Endothelial cell (in vitro differentiated cells): ENCODE measurements at regions not wholly inside any gene's neighbourhood (a gene's known extent, or its start where the extent isn't known, plus 50 kb on each side); places are given as distances from the start of the nearest gene placed in this dataset.
A peak's percentile ranks its signal among the peaks of the same experiment; 100 is the strongest.

Source experiments
- DNase-seq: peaks from one replicate; pipeline ENCODE4 v3.0.0; 2021; ENCODE audit warnings: low spot score
- H3K27ac Mint-ChIP-seq: one replicate; pipeline ENCODE4 v1.8.0; 2021; ENCODE audit warnings: mixed read lengths, inconsistent platforms; ENCODE audit not compliant: unreplicated experiment
- H3K27me3 Mint-ChIP-seq: one replicate; pipeline ENCODE4 v1.8.0; 2021; ENCODE audit warnings: mild to moderate bottlenecking, moderate library complexity, mixed read lengths, inconsistent platforms; ENCODE audit not compliant: unreplicated experiment
- H3K36me3 Mint-ChIP-seq: one replicate; pipeline ENCODE4 v1.8.0; 2021; ENCODE audit warnings: mild to moderate bottlenecking, low read depth, mixed read lengths, inconsistent platforms; ENCODE audit not compliant: unreplicated experiment
- H3K4me1 Mint-ChIP-seq: one replicate; pipeline ENCODE4 v1.8.0; 2021; ENCODE audit warnings: mild to moderate bottlenecking, mixed read lengths, inconsistent platforms; ENCODE audit not compliant: unreplicated experiment
- H3K4me3 Mint-ChIP-seq: one replicate; pipeline ENCODE4 v1.8.0; 2021; ENCODE audit warnings: mild to moderate bottlenecking, mixed read lengths, inconsistent platforms; ENCODE audit not compliant: unreplicated experiment
- H3K9me3 Mint-ChIP-seq: one replicate; pipeline ENCODE4 v1.8.0; 2021; ENCODE audit warnings: mixed read lengths, inconsistent platforms; ENCODE audit not compliant: unreplicated experiment
- CTCF ChIP-seq: fragments of 200-600 bp; sonication (generic); IDR thresholded peaks from one replicate; pipeline ENCODE4 v1.5.0; 2021; ENCODE audit warnings: antibody characterized with exemption; ENCODE audit not compliant: unreplicated experiment

- no peaks in the 10 kb centered on the region for H3K9me3 Mint-ChIP-seq
- H3K36me3 Mint-ChIP-seq = peaks cover 3% of the 10 kb centered on the region
- H3K27me3 Mint-ChIP-seq = peaks cover 4% of the 10 kb centered on the region
- DNase-seq = no peak
- H3K4me3 Mint-ChIP-seq = no peak overlapping the region
- H3K27ac Mint-ChIP-seq = no peak overlapping the region
- no peak for TF ChIP-seq CTCF
- peaks cover 39% of the 10 kb centered on the region for H3K4me1 Mint-ChIP-seq
These were observed 473.6 kb downstream of the FOXO1 start for GRCh38 chr13:40192858-40193257.

GRCh38 chr13:40193286-40194223 is 472.9 kb downstream of the FOXO1 start:
- H3K36me3 Mint-ChIP-seq = peaks cover 3% of the 10 kb centered on the region
- no peak overlapping the region for H3K4me3 Mint-ChIP-seq
- peak overlapping the region; percentile 65 for H3K27ac Mint-ChIP-seq
- DNase-seq = no peak
- H3K4me1 Mint-ChIP-seq = peaks cover 39% of the 10 kb centered on the region
- H3K9me3 Mint-ChIP-seq = no peaks in the 10 kb centered on the region
- TF ChIP-seq CTCF = no peak
- H3K27me3 Mint-ChIP-seq = peaks cover 3% of the 10 kb centered on the region

- peaks cover 3% of the 10 kb centered on the region for H3K36me3 Mint-ChIP-seq
- no peaks in the 10 kb centered on the region for H3K9me3 Mint-ChIP-seq
- peak overlapping the region; percentile 46 for H3K27ac Mint-ChIP-seq
- TF ChIP-seq CTCF = no peak
- H3K27me3 Mint-ChIP-seq = peaks cover 3% of the 10 kb centered on the region
- DNase-seq = no peak
- H3K4me3 Mint-ChIP-seq = peak overlapping the region; percentile 56
- peaks cover 39% of the 10 kb centered on the region for H3K4me1 Mint-ChIP-seq
These were observed 472.1 kb downstream of the FOXO1 start for GRCh38 chr13:40194224-40194806.

GRCh38 chr13:40197049-40197448 is 469.4 kb downstream of the FOXO1 start:
- TF ChIP-seq CTCF = no peak
- DNase-seq = no peak
- Mint-ChIP-seq H3K27me3 (peaks cover 3% of the 10 kb centered on the region), H3K4me3 (no peak overlapping the region), H3K4me1 (peaks cover 22% of the 10 kb centered on the region), H3K36me3 (peaks cover 3% of the 10 kb centered on the region), H3K27ac (no peak overlapping the region), H3K9me3 (no peaks in the 10 kb centered on the region)
